SK-N-MC (cell line): ENCODE measurements at regions not wholly inside any gene's neighbourhood (a gene's known extent, or its start where the extent isn't known, plus 50 kb on each side); places are given as distances from the start of the nearest gene placed in this dataset.

Source experiments
- DNase-seq: peaks from one replicate; pipeline ENCODE4 v3.0.0-alpha.2; 2011; ENCODE audit warnings: low read depth, low spot score
- H3K27ac ChIP-seq: fragments of 200-600 bp; sonication (generic); 2 replicates; pipeline ENCODE4 v1.5.1; 2016; ENCODE audit warnings: mixed run types
- H3K36me3 ChIP-seq: fragments of 200-600 bp; sonication (generic); 2 replicates; pipeline ENCODE4 v1.6.1; 2017; ENCODE audit warnings: antibody characterized with exemption, low read length, mixed read lengths; ENCODE audit not compliant: insufficient read depth
- H3K4me3 ChIP-seq: fragments of 200-600 bp; sonication (generic); 2 replicates; pipeline ENCODE4 v1.5.1; 2016
- H3K9ac ChIP-seq: fragments of 200-600 bp; sonication (generic); 2 replicates; pipeline ENCODE4 v1.8.0; 2017; ENCODE audit warnings: mixed run types, mixed read lengths; ENCODE audit not compliant: insufficient read length
- H3K9me3 ChIP-seq: fragments of 200-600 bp; sonication (generic); 2 replicates; pipeline ENCODE4 v1.6.1; 2017; ENCODE audit warnings: low read depth, mild to moderate bottlenecking, antibody characterized with exemption, low read length, moderate library complexity, mixed read lengths
- EZH2 ChIP-seq: fragments of 200-600 bp; sonication (generic); IDR thresholded peaks from one replicate; pipeline ENCODE4 v1.6.1; 2017; ENCODE audit warnings: antibody characterized with exemption
- FOXP2 ChIP-seq: optimal IDR thresholded peaks from 2 replicates; pipeline ENCODE3; 2011; ENCODE audit warnings: mild to moderate bottlenecking, moderate library complexity; ENCODE audit not compliant: insufficient read depth; ENCODE audit errors: extremely low read length, control extremely low read depth
- POLR2AphosphoS5 ChIP-seq: IDR thresholded peaks from 2 replicates; pipeline ENCODE4 v1.6.1; 2012; ENCODE audit warnings: mild to moderate bottlenecking, low read depth, low read length, borderline replicate concordance

DNA sequence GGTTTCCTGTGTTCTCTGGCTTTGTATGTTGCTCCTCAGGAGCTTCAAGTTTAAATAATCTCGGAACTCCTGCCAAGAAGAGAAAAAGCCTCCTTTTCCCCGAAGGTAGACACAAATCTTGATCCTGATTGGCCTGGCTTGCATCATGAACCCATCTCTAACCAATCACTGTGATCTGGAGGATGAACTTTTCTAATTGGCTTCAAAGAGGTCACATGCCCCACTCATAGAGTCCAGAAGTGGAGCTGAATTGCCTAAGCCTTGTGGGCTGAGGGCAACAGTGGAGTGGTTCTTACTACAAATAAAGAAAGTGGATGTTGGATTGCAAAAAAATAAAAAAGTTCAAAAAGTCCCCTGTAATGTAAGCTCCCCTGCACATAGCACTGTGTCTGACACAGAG, 245.9 kb downstream of the MID1IP1 start:
- no peak for DNase-seq
- Histone ChIP-seq H3K36me3 (no peaks in the 10 kb centered on the region), H3K4me3 (no peak overlapping the region), H3K9me3 (no peaks in the 10 kb centered on the region), H3K9ac (no peak overlapping the region), H3K27ac (no peak overlapping the region)
- TF ChIP-seq EZH2 (no peak), FOXP2 (no peak), POLR2AphosphoS5 (no peak)

DNA sequence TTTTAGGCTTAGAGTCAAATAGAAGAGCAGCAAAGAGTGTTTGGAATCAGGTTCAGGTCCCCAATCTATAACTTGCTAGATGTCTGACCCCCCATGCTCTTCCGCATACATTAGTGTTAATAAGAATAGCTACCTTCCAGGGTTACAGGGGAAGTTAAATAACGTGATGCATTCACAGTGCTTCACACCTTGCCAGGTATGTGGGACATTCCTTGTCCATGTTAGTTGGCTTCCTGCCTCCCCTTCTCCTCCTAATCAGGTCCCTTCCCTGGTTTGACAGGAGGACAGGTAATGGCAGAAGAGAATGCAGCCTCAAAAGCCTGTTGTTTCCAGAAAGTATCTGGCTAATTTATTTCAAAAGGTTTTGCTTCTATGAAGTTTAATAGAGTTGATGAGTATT, 248.7 kb downstream of the MID1IP1 start:
- no peak overlapping the region for H3K9ac ChIP-seq
- no peak overlapping the region for H3K27ac ChIP-seq
- H3K4me3 ChIP-seq: no peak overlapping the region
- no peak for DNase-seq
- TF ChIP-seq EZH2: no peak
- no peak for TF ChIP-seq FOXP2
- H3K9me3 ChIP-seq: no peaks in the 10 kb centered on the region
- no peaks in the 10 kb centered on the region for H3K36me3 ChIP-seq

DNA sequence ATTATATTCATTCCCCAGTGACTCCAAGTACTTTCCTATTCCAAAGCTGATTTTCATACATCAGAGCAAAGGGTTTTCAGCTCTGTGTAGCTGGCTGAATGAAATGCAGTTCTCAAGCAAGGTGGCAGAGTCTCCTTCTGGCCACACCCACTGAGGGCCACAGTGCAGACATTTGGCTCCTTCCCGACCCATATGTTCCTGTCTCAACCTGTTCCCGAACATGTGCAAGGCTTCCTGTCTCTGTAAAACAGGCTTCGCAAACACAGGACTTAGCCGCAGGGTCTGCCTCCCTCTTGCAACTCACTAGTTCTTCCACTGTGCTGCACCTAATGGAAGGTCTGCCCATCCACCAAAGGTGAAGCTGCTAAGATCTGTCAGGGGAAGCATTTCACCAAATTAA, 249.2 kb downstream of the MID1IP1 start:
- Histone ChIP-seq H3K36me3 (no peaks in the 10 kb centered on the region), H3K9me3 (no peaks in the 10 kb centered on the region), H3K27ac (no peak overlapping the region), H3K4me3 (no peak overlapping the region), H3K9ac (no peak overlapping the region)
- no peak for DNase-seq
- TF ChIP-seq FOXP2 (no peak), EZH2 (no peak), POLR2AphosphoS5 (no peak)

- Histone ChIP-seq H3K9ac (no peak overlapping the region), H3K36me3 (no peaks in the 10 kb centered on the region), H3K9me3 (no peaks in the 10 kb centered on the region), H3K27ac (no peak overlapping the region), H3K4me3 (no peak overlapping the region)
- DNase-seq: no peak
- TF ChIP-seq EZH2 (no peak), POLR2AphosphoS5 (no peak), FOXP2 (no peak)
Measured at GRCh38 chrX:39052751-39053150, 251.5 kb downstream of the MID1IP1 start.

- TF ChIP-seq FOXP2 (no peak), EZH2 (no peak), POLR2AphosphoS5 (no peak)
- no peak for DNase-seq
- no peak overlapping the region for H3K4me3 ChIP-seq
- no peaks in the 10 kb centered on the region for H3K36me3 ChIP-seq
- H3K27ac ChIP-seq: no peak overlapping the region
- no peaks in the 10 kb centered on the region for H3K9me3 ChIP-seq
- no peak overlapping the region for H3K9ac ChIP-seq
Measured at GRCh38 chrX:39058724-39059123, 257.5 kb downstream of the MID1IP1 start.

DNA sequence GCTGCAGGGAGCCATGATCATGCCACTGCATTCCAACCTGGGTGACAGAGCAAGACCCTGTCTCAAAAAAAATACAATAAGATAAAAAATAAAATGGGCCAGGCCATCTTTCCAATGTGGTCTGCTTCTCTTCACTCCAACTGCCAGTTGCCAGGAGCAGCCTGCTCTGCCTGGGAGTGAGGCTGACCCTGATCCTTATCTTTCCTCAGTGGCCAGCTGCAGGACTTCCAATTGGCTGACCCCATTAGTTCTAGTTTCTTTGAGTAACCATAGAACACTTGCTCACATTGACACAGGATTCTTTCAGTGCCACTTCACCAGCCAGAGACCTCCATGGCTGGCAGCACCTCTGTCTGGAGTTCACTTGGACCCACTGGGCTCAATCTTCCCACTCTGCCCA, 258.6 kb downstream of the MID1IP1 start:
- DNase-seq: no peak
- H3K27ac ChIP-seq: no peak overlapping the region
- TF ChIP-seq EZH2: no peak
- TF ChIP-seq POLR2AphosphoS5: no peak
- no peak for TF ChIP-seq FOXP2
- H3K9ac ChIP-seq: no peak overlapping the region
- no peaks in the 10 kb centered on the region for H3K36me3 ChIP-seq
- H3K4me3 ChIP-seq: no peak overlapping the region
- H3K9me3 ChIP-seq: no peaks in the 10 kb centered on the region

DNA sequence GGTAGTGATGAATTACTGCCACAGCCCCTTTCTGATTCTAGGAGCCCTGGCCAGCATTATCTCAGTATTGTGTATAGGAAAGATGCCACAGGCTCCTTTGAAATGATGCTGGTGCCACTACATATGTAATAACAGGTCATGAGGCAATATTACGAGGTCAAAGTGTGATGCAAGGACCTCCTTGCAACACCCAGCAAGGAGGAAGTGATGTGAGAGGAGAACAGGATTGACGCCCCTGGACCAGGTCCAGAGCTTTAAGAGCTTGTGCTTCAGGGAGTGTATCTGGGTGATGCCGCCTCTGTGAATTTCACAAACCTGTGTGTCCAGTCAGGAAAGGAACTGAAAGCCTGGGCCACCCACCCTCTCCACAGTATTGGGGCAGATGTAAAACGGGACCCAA, 261.8 kb downstream of the MID1IP1 start:
- Histone ChIP-seq H3K9ac (no peak overlapping the region), H3K36me3 (no peaks in the 10 kb centered on the region), H3K4me3 (no peak overlapping the region), H3K27ac (no peak overlapping the region), H3K9me3 (no peaks in the 10 kb centered on the region)
- TF ChIP-seq EZH2 (no peak), POLR2AphosphoS5 (no peak), FOXP2 (no peak)
- DNase-seq: no peak

DNA sequence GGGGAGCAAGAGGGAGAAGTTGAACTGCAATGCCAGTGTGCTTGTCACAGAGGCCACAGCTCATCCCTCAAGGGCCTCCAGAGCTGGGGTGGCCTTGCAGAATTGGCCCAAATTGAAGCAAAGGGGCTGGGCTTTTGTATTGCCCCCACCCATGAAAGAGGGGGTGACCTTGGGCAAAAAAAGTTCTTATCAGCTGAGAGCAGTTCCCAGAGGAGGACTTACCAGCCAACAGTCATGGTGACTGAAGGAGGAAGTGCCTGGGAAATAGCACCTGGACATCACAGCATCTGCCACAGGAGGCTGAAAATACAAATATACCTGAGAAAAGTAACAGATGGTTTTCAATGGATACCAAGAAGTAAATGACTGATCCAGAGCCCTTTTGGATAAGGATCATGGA, 262.4 kb downstream of the MID1IP1 start:
- Histone ChIP-seq H3K4me3 (no peak overlapping the region), H3K27ac (no peak overlapping the region), H3K36me3 (no peaks in the 10 kb centered on the region), H3K9ac (no peak overlapping the region), H3K9me3 (no peaks in the 10 kb centered on the region)
- TF ChIP-seq EZH2 (no peak), FOXP2 (no peak), POLR2AphosphoS5 (no peak)
- DNase-seq: no peak

DNA sequence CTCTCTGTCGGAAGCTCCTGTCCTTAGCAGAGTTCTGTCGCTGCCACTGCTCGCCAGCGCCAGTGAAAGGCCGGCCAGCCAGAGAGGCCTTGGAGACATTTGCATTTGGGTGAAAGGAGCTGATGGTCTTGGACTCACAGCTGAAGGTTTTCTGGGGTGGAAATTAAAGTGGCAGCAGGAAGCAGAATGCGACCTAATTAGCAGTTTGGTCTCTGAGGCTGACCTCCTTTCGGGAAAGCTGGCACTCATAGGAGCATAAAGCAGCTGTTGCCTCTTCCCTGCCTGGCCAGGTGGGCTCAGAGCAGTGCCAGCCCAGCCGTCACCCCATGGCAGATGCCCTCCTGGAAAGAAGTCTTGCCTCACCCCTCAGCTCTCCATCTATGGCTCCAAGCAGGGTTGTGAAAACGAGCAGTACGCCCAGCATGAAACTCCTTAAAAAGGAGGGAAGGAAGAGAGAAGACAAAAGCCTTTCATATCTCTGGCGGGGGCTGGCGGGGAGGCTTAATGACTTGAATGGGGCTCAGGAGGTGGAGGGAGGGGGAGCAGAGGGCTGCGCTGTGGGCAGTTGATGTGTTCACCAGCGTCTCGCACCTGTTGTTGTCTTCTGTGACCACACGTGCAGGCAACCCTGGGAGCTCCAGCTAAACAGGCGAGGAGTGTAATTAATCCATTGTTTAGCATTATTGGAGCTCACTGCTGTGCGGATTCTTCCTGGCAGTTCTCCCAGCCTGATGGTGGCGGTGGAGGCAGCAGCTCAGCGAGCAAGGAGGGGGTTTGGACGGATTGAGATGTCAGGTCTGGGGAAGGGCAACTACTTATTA, 264.0 kb downstream of the MID1IP1 start:
- no peak for TF ChIP-seq EZH2
- no peak for TF ChIP-seq POLR2AphosphoS5
- TF ChIP-seq FOXP2: no peak
- Histone ChIP-seq H3K36me3 (no peaks in the 10 kb centered on the region), H3K9ac (no peak overlapping the region), H3K27ac (no peak overlapping the region), H3K9me3 (no peaks in the 10 kb centered on the region), H3K4me3 (no peak overlapping the region)
- DNase-seq: no peak
